ENCODE measurements at regions not wholly inside any gene's neighbourhood (a gene's known extent, or its start where the extent isn't known, plus 50 kb on each side); places are given as distances from the start of the nearest gene placed in this dataset.
"Not testable (repeated sequence)": the region's sequence is repeated elsewhere in the genome, so short reads cannot be mapped to it uniquely, and the experiment has no call there.

GRCh38 chr18:10321576-10321975 lies 132.9 kb upstream of the APCDD1 start:
- DNase-seq, result no peak

DNA sequence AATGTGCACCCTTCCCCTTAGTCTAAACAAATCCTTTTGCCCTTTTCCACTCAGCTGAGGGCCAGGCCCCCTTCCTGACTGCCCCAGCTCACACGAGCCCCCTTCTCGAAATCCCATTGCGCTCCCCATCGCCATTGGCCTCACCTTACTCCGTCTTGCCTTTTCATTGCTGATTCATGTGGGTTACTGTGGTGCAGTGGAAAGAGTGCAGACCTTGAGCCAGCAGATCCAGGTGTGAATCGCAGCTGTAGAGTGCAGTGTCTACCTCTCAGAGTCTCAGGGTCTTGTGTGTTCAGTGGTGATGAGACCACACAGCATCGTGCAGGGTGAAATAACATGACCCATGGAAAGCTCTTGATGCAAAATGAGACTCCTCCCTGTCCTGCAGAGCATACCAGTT lies 132.4 kb upstream of the APCDD1 start:
- DNase-seq, result no peak

DNA sequence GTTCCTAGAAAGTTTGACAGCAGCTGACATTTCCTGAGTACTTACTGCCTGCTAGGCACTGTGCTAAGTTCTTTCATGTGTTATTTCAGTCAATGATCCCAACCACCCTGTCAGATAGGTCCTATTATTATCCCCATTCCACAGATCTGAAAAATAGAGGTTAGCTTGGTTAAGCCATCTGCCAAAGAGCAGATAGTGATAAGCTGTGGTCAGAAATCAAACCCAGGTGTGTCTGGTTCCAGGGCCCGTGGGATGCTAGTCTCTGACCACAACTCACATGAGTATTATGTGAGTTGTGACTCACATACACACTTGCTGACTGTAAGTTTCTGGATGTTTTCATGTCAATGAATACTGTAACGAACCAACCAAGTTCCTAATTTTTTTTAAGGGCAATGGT lies 132.0 kb upstream of the APCDD1 start:
- no peak for DNase-seq

GRCh38 chr18:10329101-10329500 lies 125.3 kb upstream of the APCDD1 start:
- no peak for DNase-seq

DNA sequence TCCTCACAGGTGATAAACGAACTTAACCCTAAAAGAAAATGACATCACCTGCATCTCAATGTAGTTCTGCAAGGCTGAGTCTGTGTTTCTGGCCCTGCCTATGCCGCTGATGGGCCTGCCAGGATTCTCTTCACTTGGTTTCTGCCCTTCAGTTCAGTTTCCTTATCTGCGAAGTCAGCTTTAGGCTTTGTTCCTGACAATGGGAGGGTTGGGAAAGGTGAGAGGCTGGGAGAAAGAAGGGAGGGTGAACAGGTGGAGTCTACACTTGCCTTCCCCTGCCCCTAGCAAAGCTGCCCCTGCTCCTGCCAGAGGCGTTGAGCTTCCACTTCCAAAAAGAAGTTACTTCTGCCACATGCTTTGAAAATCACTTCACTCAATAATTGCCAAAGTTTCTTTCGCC lies 124.0 kb upstream of the APCDD1 start:
- DNase-seq, result no peak

- DNase-seq, result no peak
These were observed 122.0 kb upstream of the APCDD1 start for GRCh38 chr18:10332452-10332851.

GRCh38 chr18:10336749-10337350 lies 117.6 kb upstream of the APCDD1 start:
- DNase-seq, result no peak

GRCh38 chr18:10340821-10341220 lies 113.6 kb upstream of the APCDD1 start:
- DNase-seq, result no peak

DNA sequence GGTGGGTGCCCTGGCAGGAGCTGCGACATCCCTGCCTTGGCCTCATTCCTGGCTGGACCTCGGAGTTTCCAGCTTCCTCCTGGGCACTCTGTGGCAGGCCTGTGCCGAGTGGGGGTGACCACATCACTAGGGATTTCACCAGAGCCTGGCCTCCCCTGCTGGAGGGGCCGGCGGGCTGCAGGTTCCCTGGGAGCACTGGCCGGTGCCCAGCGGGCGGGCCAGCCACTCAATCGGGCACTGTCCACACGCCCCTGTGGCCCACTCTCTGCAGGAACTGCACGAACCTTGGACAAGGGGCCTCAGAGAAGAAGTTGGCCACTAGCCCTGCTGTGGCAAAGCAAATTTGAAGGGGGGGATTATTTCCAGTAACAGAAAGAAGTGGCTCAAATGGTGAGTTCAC lies 110.7 kb upstream of the APCDD1 start:
- no peak for DNase-seq

- DNase-seq, result no peak
These were observed 107.6 kb upstream of the APCDD1 start for GRCh38 chr18:10346749-10347415.

DNA sequence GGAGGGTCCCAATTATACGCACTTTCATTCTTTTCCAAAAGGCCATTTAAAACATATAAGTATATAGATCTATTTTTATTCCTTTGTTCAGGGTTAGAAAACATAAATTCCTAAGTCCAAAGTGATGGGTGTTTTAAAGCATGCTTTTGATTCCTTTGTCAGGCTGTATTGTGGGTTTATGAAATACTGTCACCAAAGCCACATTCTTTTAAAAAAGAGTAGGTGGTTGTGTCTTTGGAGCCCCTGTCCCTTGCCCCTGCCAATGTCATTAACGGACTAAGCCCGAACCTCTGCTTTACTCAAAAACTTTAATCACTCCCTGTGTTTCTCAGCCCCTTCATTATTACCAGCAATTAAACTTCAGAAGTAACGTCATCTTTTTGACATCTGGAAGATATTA lies 104.9 kb upstream of the APCDD1 start:
- no peak for DNase-seq

DNA sequence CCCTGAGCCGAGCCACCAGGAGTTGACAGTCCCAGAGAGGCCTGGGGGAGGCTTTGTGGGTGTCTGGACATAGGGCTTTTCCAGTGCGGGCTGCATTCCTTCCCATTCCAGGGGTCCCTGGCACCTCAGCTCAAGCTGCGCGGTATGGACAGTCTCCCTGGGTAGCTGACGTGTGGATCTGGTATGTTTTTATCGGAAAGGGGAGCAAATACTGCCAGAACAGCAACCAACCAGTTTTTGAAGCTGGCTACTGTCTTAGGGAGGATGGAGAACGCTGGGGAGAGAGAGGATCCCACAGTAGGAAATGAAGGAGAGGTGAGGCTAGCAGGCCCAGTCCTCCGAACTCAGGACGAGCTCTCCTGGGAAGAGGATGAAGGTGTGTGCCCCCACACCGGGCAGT lies 103.8 kb upstream of the APCDD1 start:
- DNase-seq, result no peak

- DNase-seq, result no peak
These were observed 103.1 kb upstream of the APCDD1 start for GRCh38 chr18:10351219-10351818.

DNA sequence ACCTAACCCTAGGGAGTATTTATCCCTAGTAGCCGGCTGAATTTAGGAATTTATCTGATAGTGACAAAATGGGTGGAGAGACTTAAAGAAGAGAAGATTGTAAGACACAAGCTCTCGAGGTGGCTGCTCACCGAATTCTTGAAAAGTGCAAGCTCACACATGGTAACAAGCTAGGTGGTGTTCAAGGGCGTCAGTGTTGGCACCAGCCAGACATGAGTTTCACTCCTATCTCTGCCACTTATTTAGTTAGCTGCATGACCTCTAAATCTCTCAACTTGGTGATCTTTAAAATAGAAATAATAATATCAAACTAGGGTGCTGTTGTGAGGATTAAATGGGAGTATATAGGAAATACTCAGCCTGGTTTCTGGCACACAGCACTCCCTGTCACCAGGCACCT lies 102.6 kb upstream of the APCDD1 start:
- no peak for DNase-seq

DNA sequence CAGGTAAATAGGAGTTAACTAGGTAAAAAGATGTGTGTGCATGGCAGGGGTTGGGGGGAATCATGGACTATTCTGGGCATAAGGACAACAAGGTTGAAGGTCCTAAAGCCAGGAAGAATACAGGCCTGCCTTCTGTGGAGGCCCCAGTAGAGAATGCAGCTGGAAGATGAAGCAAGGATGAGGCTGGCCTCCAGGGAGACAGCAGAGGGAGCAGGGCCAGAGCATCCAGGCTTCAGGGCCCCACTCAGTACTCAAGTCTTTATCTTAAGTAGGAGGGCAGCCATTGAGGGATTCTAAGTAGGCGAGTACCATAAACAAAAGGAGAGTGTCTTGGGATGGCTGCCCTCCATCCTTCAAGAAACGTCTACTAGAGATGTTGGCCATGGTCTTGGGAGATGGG lies 101.8 kb upstream of the APCDD1 start:
- DNase-seq, result no peak

DNA sequence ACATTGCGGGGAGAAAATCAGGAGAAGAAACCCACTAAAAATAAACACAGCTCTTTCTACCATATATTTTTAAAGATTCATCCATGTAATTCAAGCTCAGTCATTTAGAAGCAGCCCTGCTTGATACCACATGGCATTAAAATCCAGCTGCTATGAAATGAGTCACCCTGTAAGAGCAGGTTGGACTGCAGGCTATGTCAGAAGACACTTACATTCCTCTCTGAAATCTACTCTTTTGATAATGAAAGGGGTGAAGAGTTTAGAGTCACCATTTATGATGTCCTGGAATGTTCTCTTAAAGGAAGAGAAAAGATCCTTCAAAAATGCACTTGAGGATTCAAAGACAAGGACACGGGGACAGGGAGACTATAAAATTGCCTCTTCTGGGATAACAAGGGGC lies 100.6 kb upstream of the APCDD1 start:
- DNase-seq, result no peak

DNA sequence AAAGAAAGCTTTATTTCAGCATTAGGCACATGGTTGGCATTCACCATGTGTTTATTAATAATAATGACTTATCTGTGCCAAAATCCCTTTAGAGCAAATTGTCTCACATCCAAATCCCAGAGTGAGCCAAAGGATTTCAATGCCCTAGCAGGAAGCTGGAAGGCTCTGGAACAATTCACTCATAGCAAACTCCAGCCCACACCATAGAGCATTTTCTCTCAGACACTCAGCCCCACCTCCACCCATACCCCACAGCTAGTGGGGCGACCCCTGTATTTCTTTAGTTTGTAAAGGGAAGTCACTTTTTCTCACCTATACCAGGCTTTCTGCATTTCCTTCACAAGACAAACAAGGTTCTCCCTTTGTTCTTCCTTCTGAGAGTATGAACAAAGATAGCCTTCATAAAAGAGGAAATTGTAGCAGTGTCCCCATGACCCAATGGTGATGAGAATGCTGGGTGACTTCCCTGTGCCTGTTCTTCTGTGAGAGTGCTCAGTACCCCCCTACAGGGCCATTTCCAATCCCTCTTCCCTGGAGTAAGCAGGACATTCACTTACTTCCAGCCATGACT lies 100.1 kb upstream of the APCDD1 start:
- DNase-seq, result no peak

GRCh38 chr18:10354890-10355289 lies 99.5 kb upstream of the APCDD1 start:
- no peak for DNase-seq

- not testable (repeated sequence) for DNase-seq
These were observed 97.4 kb upstream of the APCDD1 start for GRCh38 chr18:10356999-10357398.

GRCh38 chr18:10361660-10362059 lies 92.8 kb upstream of the APCDD1 start:
- DNase-seq, result no peak

GRCh38 chr18:10365021-10365500 lies 89.4 kb upstream of the APCDD1 start:
- no peak for DNase-seq

GRCh38 chr18:10365901-10366300 lies 88.5 kb upstream of the APCDD1 start:
- DNase-seq, result no peak

DNA sequence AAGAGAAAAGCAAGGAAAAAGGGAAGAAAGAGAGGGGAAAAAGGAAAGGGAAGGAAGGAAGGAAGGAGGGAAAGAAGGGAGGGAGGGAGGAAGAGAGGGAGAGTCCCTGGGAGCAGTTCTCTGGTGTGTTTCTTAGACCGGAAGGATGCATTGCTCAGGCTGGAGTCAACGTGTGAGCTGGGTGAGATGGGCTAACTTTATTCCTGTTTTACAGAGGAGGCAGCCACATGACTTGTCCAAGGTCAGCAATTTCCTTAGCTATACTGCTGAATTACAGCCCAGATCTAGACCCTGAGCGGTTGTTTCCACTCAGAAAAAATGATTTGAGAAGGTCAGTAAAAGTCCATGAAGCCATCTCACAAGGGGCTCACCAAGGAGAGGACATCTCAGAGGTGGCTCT lies 86.6 kb upstream of the APCDD1 start:
- no peak for DNase-seq

Data from NCI-H187 treated with DMSO at 0.1 percent for 48 hours (cell line).